Endothelial cell of umbilical vein (primary cell): ENCODE measurements at regions not wholly inside any gene's neighbourhood (a gene's known extent, or its start where the extent isn't known, plus 50 kb on each side); places are given as distances from the start of the nearest gene placed in this dataset.

Experiments used
- BruUV-seq: library from RNA; stranded (reverse); fragments of 400-500 nt; replicated peaks from 2 replicates; lab custom pipeline; 2021; lab: Mats Ljungman, UMichigan
- CTCF ChIA-PET: fragments of 300-600, 350-600 bp; sonication (Branson Sonifier 250); formaldehyde crosslinking; loops from one replicate; lab custom pipeline; 2021; ENCODE audit warnings: antibody characterized with exemption, inconsistent platforms; lab: Charles Lee
- POLR2A ChIA-PET: fragments of 300-600, 350-600 bp; sonication (Branson Sonifier 250); formaldehyde crosslinking; loops from one replicate; lab custom pipeline; 2021; ENCODE audit warnings: antibody characterized with exemption, inconsistent platforms; lab: Charles Lee
- DNase-seq: peaks from one replicate; pipeline ENCODE4 v3.0.0-alpha.2; 2011; ENCODE audit warnings: low read depth, low spot score
- FAIRE-seq: peaks from 2 replicates; lab custom pipeline; 2011; peaks lifted over from hg19 to GRCh38; lab: Jason Lieb, UNC
- H2AFZ ChIP-seq: 2 replicates; pipeline ENCODE4 v1.6.0; 2012; ENCODE audit warnings: low read depth, low read length, control low read depth, inconsistent platforms
- H3K27ac ChIP-seq: 2 replicates; pipeline ENCODE4 v1.5.1; 2011; ENCODE audit warnings: low read depth, mild to moderate bottlenecking, control low read depth, low read length, moderate library complexity; ENCODE audit not compliant: insufficient read depth
- H3K27me3 ChIP-seq, 2 experiments: 2 replicates each; pipeline versions ENCODE4 v1.6.0 to v1.6.1; 2011; ENCODE audit warnings: low read length in 2 of 2, mixed read lengths in 1 of 2; ENCODE audit not compliant: control insufficient read depth in 2 of 2, insufficient read depth in 2 of 2
- H3K36me3 ChIP-seq, 2 experiments: 2 replicates in 1 of 2; 3 replicates in 1 of 2; pipeline ENCODE4 v1.5.1; 2011; ENCODE audit warnings: low read length in 2 of 2, mild to moderate bottlenecking in 1 of 2, moderate library complexity in 1 of 2; ENCODE audit not compliant: control insufficient read depth in 2 of 2, insufficient read depth in 2 of 2; ENCODE audit errors: extremely low read depth in 1 of 2
- H3K4me1 ChIP-seq: 3 replicates; pipeline ENCODE4 v1.5.1; 2011; ENCODE audit warnings: mild to moderate bottlenecking, low read length; ENCODE audit not compliant: control insufficient read depth, insufficient read depth; ENCODE audit errors: extremely low read depth
- H3K4me2 ChIP-seq: 2 replicates; pipeline ENCODE4 v1.6.1; 2011; ENCODE audit warnings: low read length, control low read depth, mixed read lengths; ENCODE audit not compliant: insufficient read depth
- H3K4me3 ChIP-seq, 3 experiments: fragments of 200-600 bp in 1 of 3; sonication (generic), shearing (Covaris generic) in 1 of 3; replicated peaks in 1 of 3; 2 replicates each; pipeline ENCODE4 v1.5.1; 2011 to 2016; ENCODE audit warnings: control low read depth in 3 of 3, low read length in 3 of 3, mild to moderate bottlenecking in 2 of 3, inconsistent platforms in 1 of 3, low read depth in 1 of 3, moderate library complexity in 1 of 3; ENCODE audit not compliant: insufficient read depth in 1 of 3
- H3K79me2 ChIP-seq: 2 replicates; pipeline ENCODE4 v1.6.0; 2012; ENCODE audit warnings: low read length, inconsistent platforms; ENCODE audit not compliant: control insufficient read depth, insufficient read depth
- H3K9ac ChIP-seq: replicated peaks from 2 replicates; pipeline ENCODE3; 2011; ENCODE audit warnings: low read length, control low read depth; ENCODE audit not compliant: insufficient read depth; ENCODE audit errors: extremely low read depth
- H3K9me1 ChIP-seq: replicated peaks from 3 replicates; pipeline ENCODE4 v1.6.0; 2011; ENCODE audit warnings: mild to moderate bottlenecking, low read length; ENCODE audit not compliant: control insufficient read depth, insufficient read depth; ENCODE audit errors: extremely low read depth
- H3K9me3 ChIP-seq: replicated peaks from 2 replicates; pipeline ENCODE4 v1.5.1; 2012; ENCODE audit warnings: low read length, inconsistent platforms; ENCODE audit not compliant: control insufficient read depth, insufficient read depth
- H4K20me1 ChIP-seq: replicated peaks from 2 replicates; pipeline ENCODE3; 2011; ENCODE audit warnings: mild to moderate bottlenecking, low read length; ENCODE audit not compliant: control insufficient read depth, insufficient read depth; ENCODE audit errors: extremely low read depth
- FOS ChIP-seq: IDR thresholded peaks from 2 replicates; pipeline ENCODE4 v1.6.1; 2011; ENCODE audit warnings: mild to moderate bottlenecking, low read length, moderate library complexity, borderline replicate concordance; ENCODE audit not compliant: insufficient read depth
- GATA2 ChIP-seq: IDR thresholded peaks from 2 replicates; pipeline ENCODE4 v1.7.0; 2011; ENCODE audit warnings: low read depth, mild to moderate bottlenecking, moderate library complexity, mixed read lengths, low read length; ENCODE audit not compliant: insufficient read length, insufficient read depth
- JUN ChIP-seq: IDR thresholded peaks from 2 replicates; pipeline ENCODE4 v1.6.1; 2011; ENCODE audit warnings: borderline replicate concordance, low read depth; ENCODE audit not compliant: insufficient read length, insufficient read depth
- MYC ChIP-seq: IDR thresholded peaks from one replicate; pipeline ENCODE4 v1.6.1; 2011; ENCODE audit warnings: mild to moderate bottlenecking, low read depth, low read length
- POLR2A ChIP-seq: IDR thresholded peaks from 2 replicates; pipeline ENCODE4 v1.6.1; 2012; ENCODE audit warnings: low read depth, mild to moderate bottlenecking, control low read depth, low read length
- POLR2AphosphoS5 ChIP-seq: IDR thresholded peaks from 2 replicates; pipeline ENCODE4 v1.6.1; 2012; ENCODE audit warnings: low read depth, mild to moderate bottlenecking, control low read depth, low read length, moderate library complexity; ENCODE audit not compliant: insufficient read depth
- dilution Hi-C: fragments of 300-500 bp; cut with MboI; formaldehyde crosslinking; loops from one replicate; pipeline ENCODE4 v1.15.0; 2019; ENCODE audit warnings: low sequenced_read_pairs; ENCODE audit not compliant: extremely low pct_ligation_motif_present
- intact Hi-C: fragments of 100-400 bp; cut with micrococcal nuclease; formaldehyde crosslinking; loops from one replicate; pipeline ENCODE4 v1.10.0; 2022
- TF ChIP-seq, protein P1 (sequence below), 2 donors: IDR thresholded peaks; 1 replicate in 1 of 2; 2 replicates in 1 of 2; pipeline ENCODE4 v1.5.1; 2011; ENCODE audit warnings: low read length in 2 of 2, mild to moderate bottlenecking in 2 of 2, moderate library complexity in 2 of 2, control low read depth in 1 of 2, inconsistent platforms in 1 of 2, low read depth in 1 of 2; ENCODE audit not compliant: insufficient read depth in 1 of 2; ENCODE audit errors: extremely low read depth in 1 of 2
- TF ChIP-seq, protein P2 (sequence below): IDR thresholded peaks from 2 replicates; pipeline ENCODE4 v1.6.1; 2011; ENCODE audit not compliant: insufficient read depth, insufficient read length

- H3K27ac ChIP-seq: no peak overlapping the region
- BruUV-seq: no TSS peak
- FAIRE-seq (no peak), DNase-seq (no peak)
- no peaks in the 10 kb centered on the region for H4K20me1 ChIP-seq
- H3K4me1 ChIP-seq: peaks cover 12% of the 10 kb centered on the region
- TF ChIP-seq MYC (no peak), FOS (no peak), JUN (no peak), POLR2A (no peak), POLR2AphosphoS5 (no peak), GATA2 (no peak)
- TF ChIP-seq, protein P1, sequence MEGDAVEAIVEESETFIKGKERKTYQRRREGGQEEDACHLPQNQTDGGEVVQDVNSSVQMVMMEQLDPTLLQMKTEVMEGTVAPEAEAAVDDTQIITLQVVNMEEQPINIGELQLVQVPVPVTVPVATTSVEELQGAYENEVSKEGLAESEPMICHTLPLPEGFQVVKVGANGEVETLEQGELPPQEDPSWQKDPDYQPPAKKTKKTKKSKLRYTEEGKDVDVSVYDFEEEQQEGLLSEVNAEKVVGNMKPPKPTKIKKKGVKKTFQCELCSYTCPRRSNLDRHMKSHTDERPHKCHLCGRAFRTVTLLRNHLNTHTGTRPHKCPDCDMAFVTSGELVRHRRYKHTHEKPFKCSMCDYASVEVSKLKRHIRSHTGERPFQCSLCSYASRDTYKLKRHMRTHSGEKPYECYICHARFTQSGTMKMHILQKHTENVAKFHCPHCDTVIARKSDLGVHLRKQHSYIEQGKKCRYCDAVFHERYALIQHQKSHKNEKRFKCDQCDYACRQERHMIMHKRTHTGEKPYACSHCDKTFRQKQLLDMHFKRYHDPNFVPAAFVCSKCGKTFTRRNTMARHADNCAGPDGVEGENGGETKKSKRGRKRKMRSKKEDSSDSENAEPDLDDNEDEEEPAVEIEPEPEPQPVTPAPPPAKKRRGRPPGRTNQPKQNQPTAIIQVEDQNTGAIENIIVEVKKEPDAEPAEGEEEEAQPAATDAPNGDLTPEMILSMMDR (IDR thresholded peaks at IDR 0.05; ENCODE audit: extremely low read depth in 1 of 2, insufficient read depth in 1 of 2, low read depth in 1 of 2, low read length in 2 of 2): no peak
- H3K4me2 ChIP-seq: no peak overlapping the region
- POLR2A ChIA-PET: no interaction called here
- H3K9me1 ChIP-seq: no peaks in the 10 kb centered on the region
- intact Hi-C loops: no loop called here
- CTCF ChIA-PET: no interaction called here
- H3K9me3 ChIP-seq: no peaks in the 10 kb centered on the region
- H3K27me3 ChIP-seq: no peaks in the 10 kb centered on the region
- no peak overlapping the region for H2AFZ ChIP-seq
- no peak overlapping the region for H3K9ac ChIP-seq
- H3K36me3 ChIP-seq: no peaks in the 10 kb centered on the region
- no peaks in the 10 kb centered on the region for H3K79me2 ChIP-seq
- dilution Hi-C loops: no loop called here
- no peak overlapping the region for H3K4me3 ChIP-seq
Measured at GRCh38 chr6:139584599-139584998, 210.2 kb upstream of the CITED2 start.

- POLR2A ChIA-PET: no interaction called here
- no peak overlapping the region for H3K27ac ChIP-seq
- BruUV-seq: no TSS peak
- intact Hi-C loops: no loop called here
- H3K9me1 ChIP-seq: no peaks in the 10 kb centered on the region
- dilution Hi-C loops: no loop called here
- H2AFZ ChIP-seq: no peak overlapping the region
- H4K20me1 ChIP-seq: no peaks in the 10 kb centered on the region
- no peak overlapping the region for H3K4me3 ChIP-seq
- no peaks in the 10 kb centered on the region for H3K79me2 ChIP-seq
- CTCF ChIA-PET: no interaction called here
- no peak overlapping the region for H3K4me2 ChIP-seq
- no peak for DNase-seq
- H3K9me3 ChIP-seq: no peaks in the 10 kb centered on the region
- no peaks in the 10 kb centered on the region for H3K36me3 ChIP-seq
- peaks cover 11% of the 10 kb centered on the region for H3K4me1 ChIP-seq
- no peak overlapping the region for H3K9ac ChIP-seq
- TF ChIP-seq FOS: peak; percentile 19
- TF ChIP-seq POLR2A: no peak
- no peak for TF ChIP-seq MYC
- TF ChIP-seq, protein P2, sequence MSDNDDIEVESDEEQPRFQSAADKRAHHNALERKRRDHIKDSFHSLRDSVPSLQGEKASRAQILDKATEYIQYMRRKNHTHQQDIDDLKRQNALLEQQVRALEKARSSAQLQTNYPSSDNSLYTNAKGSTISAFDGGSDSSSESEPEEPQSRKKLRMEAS: no peak
- H3K27me3 ChIP-seq: no peaks in the 10 kb centered on the region
- FAIRE-seq: no peak
Measured at GRCh38 chr6:139583420-139583819, 209.0 kb upstream of the CITED2 start.
